NT2/D1 (cell line): ENCODE measurements at regions not wholly inside any gene's neighbourhood (a gene's known extent, or its start where the extent isn't known, plus 50 kb on each side); places are given as distances from the start of the nearest gene placed in this dataset.

Experiments
- DNase-seq: peaks from one replicate; pipeline ENCODE4 v3.0.0-alpha.2; 2011; ENCODE audit warnings: low read depth, low spot score
- H3K27me3 ChIP-seq: 2 replicates; pipeline ENCODE4 v1.6.0; 2011; ENCODE audit warnings: mild to moderate bottlenecking; ENCODE audit not compliant: insufficient read length, insufficient read depth
- H3K36me3 ChIP-seq: 2 replicates; pipeline ENCODE4 v1.6.1; 2011; ENCODE audit warnings: mild to moderate bottlenecking, low read length, mixed read lengths; ENCODE audit not compliant: insufficient read depth, insufficient read length
- H3K4me1 ChIP-seq: 2 replicates; pipeline ENCODE4 v1.5.1; 2011; ENCODE audit not compliant: insufficient read depth, insufficient read length
- H3K4me3 ChIP-seq: 2 replicates; pipeline ENCODE4 v1.5.1; 2011; ENCODE audit warnings: low read depth; ENCODE audit not compliant: insufficient read length
- H3K9ac ChIP-seq: 2 replicates; pipeline ENCODE4 v1.6.0; 2011; ENCODE audit warnings: low read depth; ENCODE audit not compliant: insufficient read length
- H3K9me3 ChIP-seq: 2 replicates; pipeline ENCODE4 v1.5.1; 2011; ENCODE audit warnings: mild to moderate bottlenecking, low read length; ENCODE audit not compliant: insufficient read depth
- SUZ12 ChIP-seq: IDR thresholded peaks from 2 replicates; pipeline ENCODE4 v1.6.1; 2011; ENCODE audit not compliant: insufficient read length, insufficient read depth; ENCODE audit errors: extremely low read depth
- YY1 ChIP-seq: IDR thresholded peaks from 2 replicates; pipeline ENCODE4 v1.6.1; 2011; ENCODE audit not compliant: insufficient read length, insufficient read depth
- ZNF274 ChIP-seq: IDR thresholded peaks from 2 replicates; pipeline ENCODE4 v1.6.1; 2011; ENCODE audit warnings: mild to moderate bottlenecking, low read depth, low read length

- TF ChIP-seq YY1 (no peak), ZNF274 (no peak), SUZ12 (no peak)
- no peak for DNase-seq
- H3K27me3 ChIP-seq, result no peaks in the 10 kb centered on the region
- H3K9me3 ChIP-seq, result no peaks in the 10 kb centered on the region
- H3K4me3 ChIP-seq, result no peak overlapping the region
- no peaks in the 10 kb centered on the region for H3K36me3 ChIP-seq
- peaks cover 3% of the 10 kb centered on the region for H3K4me1 ChIP-seq
- no peak overlapping the region for H3K9ac ChIP-seq
Measured at GRCh38 chr10:44065788-44066526, 318.9 kb downstream of the CXCL12 start.

- Histone ChIP-seq H3K4me3 (no peak overlapping the region), H3K9ac (no peak overlapping the region), H3K27me3 (no peaks in the 10 kb centered on the region), H3K9me3 (no peaks in the 10 kb centered on the region), H3K36me3 (no peaks in the 10 kb centered on the region), H3K4me1 (peaks cover 3% of the 10 kb centered on the region)
- no peak for DNase-seq
- TF ChIP-seq ZNF274 (no peak), YY1 (no peak), SUZ12 (no peak)
Measured at GRCh38 chr10:44064987-44065787, 319.7 kb downstream of the CXCL12 start.

- peaks cover 5% of the 10 kb centered on the region for H3K4me1 ChIP-seq
- no peaks in the 10 kb centered on the region for H3K27me3 ChIP-seq
- H3K9me3 ChIP-seq, result no peaks in the 10 kb centered on the region
- TF ChIP-seq SUZ12 (no peak), ZNF274 (no peak), YY1 (no peak)
- H3K9ac ChIP-seq, result no peak overlapping the region
- H3K4me3 ChIP-seq, result no peak overlapping the region
- DNase-seq, result no peak
- no peaks in the 10 kb centered on the region for H3K36me3 ChIP-seq
Measured at GRCh38 chr10:44064317-44064716, 320.6 kb downstream of the CXCL12 start.

DNA sequence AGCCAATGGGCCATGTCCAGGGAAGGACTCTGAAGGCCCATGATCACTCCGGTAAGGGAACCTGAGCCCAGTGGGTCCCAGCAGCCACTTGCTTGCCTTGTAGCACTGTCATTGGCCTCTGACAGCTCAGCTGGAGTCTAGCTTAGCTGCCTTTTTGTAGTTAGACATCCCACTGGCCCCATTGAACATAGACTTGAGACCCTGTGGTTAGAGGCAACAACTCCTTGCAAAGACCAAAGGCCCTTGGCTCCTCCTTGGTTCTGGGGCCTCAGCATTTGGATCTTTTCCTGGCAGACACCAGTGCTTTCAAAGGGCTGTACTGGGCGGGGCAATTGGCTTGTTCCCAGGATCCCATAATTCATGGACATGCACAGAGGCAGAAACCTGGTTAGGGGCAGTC, 321.2 kb downstream of the CXCL12 start:
- no peak for DNase-seq
- Histone ChIP-seq H3K36me3 (no peaks in the 10 kb centered on the region), H3K27me3 (no peaks in the 10 kb centered on the region), H3K9ac (no peak overlapping the region), H3K4me3 (no peak overlapping the region), H3K4me1 (peaks cover 6% of the 10 kb centered on the region), H3K9me3 (no peaks in the 10 kb centered on the region)
- no peak for TF ChIP-seq SUZ12

- TF ChIP-seq SUZ12 (no peak), ZNF274 (no peak), YY1 (no peak)
- H3K9me3 ChIP-seq, result no peaks in the 10 kb centered on the region
- no peak overlapping the region for H3K9ac ChIP-seq
- no peaks in the 10 kb centered on the region for H3K36me3 ChIP-seq
- peaks cover 6% of the 10 kb centered on the region for H3K4me1 ChIP-seq
- H3K4me3 ChIP-seq, result no peak overlapping the region
- no peaks in the 10 kb centered on the region for H3K27me3 ChIP-seq
- no peak for DNase-seq
Measured at GRCh38 chr10:44060719-44061118, 324.2 kb downstream of the CXCL12 start.

- Histone ChIP-seq H3K4me3 (no peak overlapping the region), H3K4me1 (peaks cover 6% of the 10 kb centered on the region), H3K36me3 (no peaks in the 10 kb centered on the region), H3K9ac (no peak overlapping the region), H3K9me3 (no peaks in the 10 kb centered on the region), H3K27me3 (no peaks in the 10 kb centered on the region)
- TF ChIP-seq YY1 (no peak), SUZ12 (no peak), ZNF274 (no peak)
- DNase-seq, result no peak
Measured at GRCh38 chr10:44060221-44060620, 324.7 kb downstream of the CXCL12 start.

- no peak for DNase-seq
- no peaks in the 10 kb centered on the region for H3K27me3 ChIP-seq
Measured at GRCh38 chr10:44058259-44058658, 326.6 kb downstream of the CXCL12 start.

More at GRCh38 chr10:44058259-44058658, 326.6 kb downstream of the CXCL12 start:
- no peaks in the 10 kb centered on the region for H3K9me3 ChIP-seq
- peaks cover 6% of the 10 kb centered on the region for H3K4me1 ChIP-seq
- TF ChIP-seq SUZ12, result no peak
- no peak for TF ChIP-seq ZNF274
- TF ChIP-seq YY1, result no peak
- no peaks in the 10 kb centered on the region for H3K36me3 ChIP-seq
- no peak overlapping the region for H3K4me3 ChIP-seq
- H3K9ac ChIP-seq, result no peak overlapping the region
